ENCODE measurements at regions not wholly inside any gene's neighbourhood (a gene's known extent, or its start where the extent isn't known, plus 50 kb on each side); places are given as distances from the start of the nearest gene placed in this dataset.

- TF ChIP-seq CTCF (IDR thresholded peaks at IDR 0.05; ENCODE audit: low read depth, low read length, poor library complexity, severe bottlenecking) (no peak), EZH2phosphoT487 (IDR thresholded peaks at IDR 0.05; ENCODE audit: borderline replicate concordance, low read length) (no peak)
Observed at GRCh38 chr17:77363821-77364361, 223.1 kb downstream of the SEC14L1 start.
